H1 (cell line): ENCODE measurements at regions not wholly inside any gene's neighbourhood (a gene's known extent, or its start where the extent isn't known, plus 50 kb on each side); places are given as distances from the start of the nearest gene placed in this dataset.

Experiments
- EP300 ChIP-seq, 2 experiments: IDR thresholded peaks; 1 replicate in 1 of 2; 2 replicates in 1 of 2; pipeline ENCODE4 v1.6.1; 2011 to 2012; ENCODE audit warnings: low read depth in 2 of 2, low read length in 2 of 2, mild to moderate bottlenecking in 2 of 2, borderline replicate concordance in 1 of 2, inconsistent platforms in 1 of 2, moderate library complexity in 1 of 2
- EZH2 ChIP-seq: fragments of 200-600 bp; sonication (generic); IDR thresholded peaks from 2 replicates; pipeline ENCODE4 v1.7.1; 2012; ENCODE audit warnings: low read depth, mild to moderate bottlenecking, moderate library complexity, low read length, inconsistent platforms; ENCODE audit not compliant: severe bottlenecking
- GABPA ChIP-seq: IDR thresholded peaks from 2 replicates; pipeline ENCODE4 v1.6.1; 2011; ENCODE audit warnings: mild to moderate bottlenecking, low read length, moderate library complexity, borderline replicate concordance; ENCODE audit not compliant: insufficient read depth
- HDAC2 ChIP-seq, 2 experiments: fragments of 300-600 bp in 1 of 2; sonication (generic) in 1 of 2; IDR thresholded peaks; 2 replicates each; pipeline ENCODE4 v1.6.1; 2011 to 2012; ENCODE audit warnings: low read depth in 2 of 2, low read length in 2 of 2, mild to moderate bottlenecking in 2 of 2, moderate library complexity in 2 of 2, borderline replicate concordance in 1 of 2, inconsistent platforms in 1 of 2
- JUN ChIP-seq: IDR thresholded peaks from 2 replicates; pipeline ENCODE4 v1.6.1; 2011; ENCODE audit warnings: low read depth, mild to moderate bottlenecking, improper control_type of control experiment, low read length
- NRF1 ChIP-seq: IDR thresholded peaks from 2 replicates; pipeline ENCODE4 v1.6.1; 2011; ENCODE audit warnings: mild to moderate bottlenecking, low read depth, low read length, improper control_type of control experiment
- PHF8 ChIP-seq: fragments of 200-600 bp; sonication (generic); conservative IDR thresholded peaks from 2 replicates; pipeline ENCODE4 v1.7.1; 2012; ENCODE audit warnings: low read depth, mild to moderate bottlenecking, inconsistent platforms, low read length, moderate library complexity
- POLR2A ChIP-seq, 2 experiments: IDR thresholded peaks; 1 replicate in 1 of 2; 2 replicates in 1 of 2; pipeline ENCODE4 v1.6.1; 2011; ENCODE audit warnings: low read depth in 2 of 2, low read length in 2 of 2, mild to moderate bottlenecking in 2 of 2; ENCODE audit errors: control extremely low read depth in 1 of 2
- POLR2AphosphoS5 ChIP-seq: IDR thresholded peaks from 2 replicates; pipeline ENCODE4 v1.6.1; 2011; ENCODE audit warnings: low read depth, low read length
- RFX5 ChIP-seq: IDR thresholded peaks from 2 replicates; pipeline ENCODE4 v1.6.1; 2011; ENCODE audit warnings: low read depth, low read length, improper control_type of control experiment, borderline replicate concordance
- TF ChIP-seq, protein P1 (sequence below), 3 experiments: IDR thresholded peaks; 1 replicate in 2 of 3; 2 replicates in 1 of 3; pipeline versions ENCODE4 v1.5.1 to v1.6.1; 2011; ENCODE audit warnings: low read length in 3 of 3, mild to moderate bottlenecking in 3 of 3, inconsistent platforms in 2 of 3, low read depth in 1 of 3, moderate library complexity in 1 of 3; ENCODE audit not compliant: insufficient read depth in 1 of 3; ENCODE audit errors: control extremely low read depth in 1 of 3
- TF ChIP-seq, protein P2 (sequence below): IDR thresholded peaks from 2 replicates; pipeline ENCODE4 v1.6.1; 2012; ENCODE audit warnings: inconsistent platforms

DNA sequence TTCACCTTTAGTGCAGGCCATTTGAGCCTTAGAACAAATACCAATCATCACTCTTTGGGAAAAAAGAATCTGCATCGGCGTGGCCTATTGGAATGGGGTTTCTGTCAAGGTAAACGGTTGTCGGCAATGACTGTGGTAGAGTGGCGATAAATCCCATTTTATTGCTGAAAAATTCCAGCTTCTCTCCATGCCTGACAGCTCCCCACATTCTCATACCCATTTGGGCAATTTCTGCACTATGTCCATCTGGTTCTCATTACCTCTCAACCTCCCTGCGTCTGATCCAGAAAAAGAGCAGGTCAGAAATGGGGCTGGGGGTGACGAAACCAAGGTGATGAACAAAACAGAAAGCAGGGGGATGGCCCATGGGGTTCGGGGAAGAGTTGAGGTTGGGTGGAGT is 254.0 kb downstream of the MEIS1 start:
- TF ChIP-seq, protein P1, sequence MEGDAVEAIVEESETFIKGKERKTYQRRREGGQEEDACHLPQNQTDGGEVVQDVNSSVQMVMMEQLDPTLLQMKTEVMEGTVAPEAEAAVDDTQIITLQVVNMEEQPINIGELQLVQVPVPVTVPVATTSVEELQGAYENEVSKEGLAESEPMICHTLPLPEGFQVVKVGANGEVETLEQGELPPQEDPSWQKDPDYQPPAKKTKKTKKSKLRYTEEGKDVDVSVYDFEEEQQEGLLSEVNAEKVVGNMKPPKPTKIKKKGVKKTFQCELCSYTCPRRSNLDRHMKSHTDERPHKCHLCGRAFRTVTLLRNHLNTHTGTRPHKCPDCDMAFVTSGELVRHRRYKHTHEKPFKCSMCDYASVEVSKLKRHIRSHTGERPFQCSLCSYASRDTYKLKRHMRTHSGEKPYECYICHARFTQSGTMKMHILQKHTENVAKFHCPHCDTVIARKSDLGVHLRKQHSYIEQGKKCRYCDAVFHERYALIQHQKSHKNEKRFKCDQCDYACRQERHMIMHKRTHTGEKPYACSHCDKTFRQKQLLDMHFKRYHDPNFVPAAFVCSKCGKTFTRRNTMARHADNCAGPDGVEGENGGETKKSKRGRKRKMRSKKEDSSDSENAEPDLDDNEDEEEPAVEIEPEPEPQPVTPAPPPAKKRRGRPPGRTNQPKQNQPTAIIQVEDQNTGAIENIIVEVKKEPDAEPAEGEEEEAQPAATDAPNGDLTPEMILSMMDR (IDR thresholded peaks at IDR 0.05; ENCODE audit: control extremely low read depth in 1 of 3, insufficient read depth in 1 of 3, low read depth in 1 of 3, low read length in 3 of 3), result no peak
- TF ChIP-seq POLR2A (IDR thresholded peaks at IDR 0.05; ENCODE audit: control extremely low read depth in 1 of 2, low read depth in 2 of 2, low read length in 2 of 2) (no peak), POLR2AphosphoS5 (no peak), HDAC2 (IDR thresholded peaks at IDR 0.05; ENCODE audit: borderline replicate concordance in 1 of 2, low read depth in 2 of 2, low read length in 2 of 2) (no peak), EZH2 (no peak), RFX5 (no peak), NRF1 (no peak), GABPA (no peak), EP300 (IDR thresholded peaks at IDR 0.05; ENCODE audit: borderline replicate concordance in 1 of 2, low read depth in 2 of 2, low read length in 2 of 2) (no peak), PHF8 (no peak), JUN (no peak)
- TF ChIP-seq, protein P2, sequence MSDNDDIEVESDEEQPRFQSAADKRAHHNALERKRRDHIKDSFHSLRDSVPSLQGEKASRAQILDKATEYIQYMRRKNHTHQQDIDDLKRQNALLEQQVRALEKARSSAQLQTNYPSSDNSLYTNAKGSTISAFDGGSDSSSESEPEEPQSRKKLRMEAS, result no peak
